SK-N-SH (cell line): ENCODE measurements at regions not wholly inside any gene's neighbourhood (a gene's known extent, or its start where the extent isn't known, plus 50 kb on each side); places are given as distances from the start of the nearest gene placed in this dataset.

Source experiments
- CTCF ChIA-PET: fragments of 300-600, 350-600 bp; formaldehyde crosslinking; extraction: SDS; loops from one replicate; lab custom pipeline; 2021; lab: Yijun Ruan, JAX
- POLR2A ChIA-PET: fragments of 350-600 bp; sonication (Branson Sonifier 250); formaldehyde crosslinking; extraction: SDS; loops from one replicate; lab custom pipeline; 2020; ENCODE audit warnings: antibody characterized with exemption, inconsistent platforms; lab: Yijun Ruan, JAX
- DNase-seq: peaks from one replicate; pipeline ENCODE4 v3.0.0; 2012
- H2AFZ ChIP-seq: fragments of 200-600 bp; sonication (generic); 2 replicates; pipeline ENCODE4 v1.8.1; 2016; ENCODE audit warnings: antibody characterized with exemption, mild to moderate bottlenecking, low read depth
- H3F3A ChIP-seq: fragments of 200-600 bp; sonication (generic); replicated peaks from 2 replicates; pipeline ENCODE3; 2016; ENCODE audit warnings: antibody characterized with exemption, mild to moderate bottlenecking; ENCODE audit not compliant: insufficient read depth
- H3K27ac ChIP-seq, 2 experiments: fragments of 200-500 bp in 1 of 2; fragments of 200-600 bp in 1 of 2; sonication (Bioruptor generic) in 1 of 2; sonication (generic), shearing (Covaris generic) in 1 of 2; 2 replicates each; pipeline versions ENCODE4 v1.5.1 to v1.6.1; 2014 to 2016; ENCODE audit warnings: low read depth in 2 of 2, inconsistent platforms in 1 of 2, low read length in 1 of 2, mild to moderate bottlenecking in 1 of 2, mixed read lengths in 1 of 2
- H3K27me3 ChIP-seq: fragments of 200-600 bp; sonication (generic), shearing (Covaris generic); 2 replicates; pipeline ENCODE4 v1.6.1; 2016; ENCODE audit warnings: mixed run types; ENCODE audit not compliant: insufficient read depth
- H3K36me3 ChIP-seq, 2 experiments: fragments of 200-500 bp in 1 of 2; fragments of 200-600 bp in 1 of 2; sonication (Bioruptor generic) in 1 of 2; sonication (generic) in 1 of 2; replicated peaks in 1 of 2; 2 replicates each; pipeline versions ENCODE3 to v1.5.1; 2014 to 2016; ENCODE audit warnings: low read length in 1 of 2, mild to moderate bottlenecking in 1 of 2; ENCODE audit not compliant: insufficient read depth in 2 of 2, control insufficient read depth in 1 of 2
- H3K4me1 ChIP-seq, 2 experiments: fragments of 200-500 bp in 1 of 2; fragments of 200-600 bp in 1 of 2; sonication (Bioruptor generic) in 1 of 2; sonication (generic), shearing (Covaris generic) in 1 of 2; 2 replicates each; pipeline versions ENCODE4 v1.5.1 to v1.6.1; 2014 to 2016; ENCODE audit warnings: low read depth in 1 of 2, low read length in 1 of 2, mixed run types in 1 of 2; ENCODE audit not compliant: insufficient read depth in 2 of 2, control insufficient read depth in 1 of 2
- H3K4me2 ChIP-seq: fragments of 200-600 bp; sonication (generic), shearing (Covaris generic); 2 replicates; pipeline ENCODE4 v1.6.1; 2017; ENCODE audit warnings: mixed run types
- H3K4me3 ChIP-seq, 2 experiments: fragments of 200-500 bp in 1 of 2; fragments of 200-600 bp in 1 of 2; sonication (Bioruptor generic) in 1 of 2; sonication (generic), shearing (Covaris generic) in 1 of 2; 2 replicates each; pipeline versions ENCODE4 v1.5.1 to v1.8.1; 2014 to 2016; ENCODE audit warnings: low read depth in 2 of 2, inconsistent platforms in 1 of 2, low read length in 1 of 2, mild to moderate bottlenecking in 1 of 2, mixed read lengths in 1 of 2, moderate library complexity in 1 of 2
- H3K79me2 ChIP-seq: fragments of 200-600 bp; sonication (generic); 2 replicates; pipeline ENCODE4 v1.8.1; 2017; ENCODE audit warnings: mild to moderate bottlenecking; ENCODE audit not compliant: insufficient read depth
- H3K9ac ChIP-seq: fragments of 200-600 bp; sonication (generic); 2 replicates; pipeline ENCODE4 v1.6.1; 2017; ENCODE audit warnings: mixed run types
- H3K9me2 ChIP-seq: fragments of 200-600 bp; sonication (generic); 2 replicates; pipeline ENCODE4 v1.6.1; 2017; ENCODE audit warnings: mixed run types
- H3K9me3 ChIP-seq: fragments of 200-600 bp; sonication (generic); 2 replicates; pipeline ENCODE4 v1.6.1; 2017; ENCODE audit warnings: mixed run types, mild to moderate bottlenecking, moderate library complexity
- H4K20me1 ChIP-seq: fragments of 200-600 bp; sonication (generic); 2 replicates; pipeline ENCODE4 v1.6.1; 2017; ENCODE audit warnings: mild to moderate bottlenecking, mixed run types; ENCODE audit not compliant: insufficient read depth
- CHD2 ChIP-seq: fragments of 150-350 bp; IDR thresholded peaks from 2 replicates; pipeline ENCODE4 v1.6.1; 2018; ENCODE audit warnings: low read length; ENCODE audit not compliant: partially characterized antibody
- CTCF ChIP-seq: fragments of 200-600 bp; sonication (generic); IDR thresholded peaks from 2 replicates; pipeline ENCODE4 v1.6.1; 2017; ENCODE audit warnings: antibody characterized with exemption, mild to moderate bottlenecking, moderate library complexity
- FOXM1 ChIP-seq: IDR thresholded peaks from 2 replicates; pipeline ENCODE4 v1.4.0; 2012; ENCODE audit warnings: low read depth, mild to moderate bottlenecking
- GABPA ChIP-seq: IDR thresholded peaks from 2 replicates; pipeline ENCODE4 v1.4.0; 2012; ENCODE audit warnings: low read depth, mild to moderate bottlenecking
- MEF2A ChIP-seq: IDR thresholded peaks from 2 replicates; pipeline ENCODE4 v1.4.0; 2012; ENCODE audit warnings: low read depth, borderline replicate concordance
- NFIC ChIP-seq: IDR thresholded peaks from 2 replicates; pipeline ENCODE4 v1.4.0; 2012; ENCODE audit warnings: borderline replicate concordance
- PBX3 ChIP-seq: IDR thresholded peaks from 2 replicates; pipeline ENCODE4; 2012
- RAD21 ChIP-seq: IDR thresholded peaks from 2 replicates; pipeline ENCODE4 v1.6.1; 2012; ENCODE audit warnings: mild to moderate bottlenecking, low read length
- RCOR1 ChIP-seq: fragments of 150-350 bp; IDR thresholded peaks from 2 replicates; pipeline ENCODE4 v1.6.1; 2017; ENCODE audit warnings: antibody characterized with exemption, low read length
- RFX5 ChIP-seq: IDR thresholded peaks from 2 replicates; pipeline ENCODE4 v1.6.1; 2012; ENCODE audit warnings: mild to moderate bottlenecking, improper control_type of control experiment, low read length
- SIN3A ChIP-seq: IDR thresholded peaks from 2 replicates; pipeline ENCODE4 v1.6.1; 2012; ENCODE audit warnings: low read depth, mild to moderate bottlenecking, low read length, moderate library complexity, borderline replicate concordance
- SMC3 ChIP-seq: IDR thresholded peaks from 2 replicates; pipeline ENCODE4 v1.6.1; 2012; ENCODE audit warnings: low read depth, low read length, improper control_type of control experiment
- TEAD4 ChIP-seq: IDR thresholded peaks from 2 replicates; pipeline ENCODE4 v1.4.0; 2012; ENCODE audit warnings: mild to moderate bottlenecking, borderline replicate concordance; ENCODE audit not compliant: insufficient read depth
- WGBS: methylation state at CpG from one replicate; pipeline ENCODE4 v1.1.6; 2017; ENCODE audit warnings: low lambda C conversion rate; 5-methylcytosine and 5-hydroxymethylcytosine counted together

- 52% methylated on average over 2 of the region's 2 CpGs for WGBS
These were observed 866.5 kb upstream of the INTU start for GRCh38 chr4:126766241-126766640.

GRCh38 chr4:126768338-126768737, 864.4 kb upstream of the INTU start:
- CTCF ChIA-PET: no interaction called here
- no peaks in the 10 kb centered on the region for H4K20me1 ChIP-seq
- H3K9me2 ChIP-seq: no peaks in the 10 kb centered on the region
- H3K36me3 ChIP-seq: no peaks in the 10 kb centered on the region
- H2AFZ ChIP-seq: no peak overlapping the region
- no peak overlapping the region for H3K4me3 ChIP-seq
- no peak overlapping the region for H3K4me2 ChIP-seq
- no peaks in the 10 kb centered on the region for H3K4me1 ChIP-seq
- H3K9ac ChIP-seq: no peak overlapping the region
- POLR2A ChIA-PET: no interaction called here
- DNase-seq: no peak
- no peaks in the 10 kb centered on the region for H3K9me3 ChIP-seq
- H3K79me2 ChIP-seq: no peaks in the 10 kb centered on the region
- no peaks in the 10 kb centered on the region for H3F3A ChIP-seq
- no peaks in the 10 kb centered on the region for H3K27me3 ChIP-seq
- H3K27ac ChIP-seq: no peak overlapping the region
- no peak for TF ChIP-seq RCOR1
- no peak for TF ChIP-seq NFIC
- no peak for TF ChIP-seq RAD21
- no peak for TF ChIP-seq RFX5
- no peak for TF ChIP-seq FOXM1
- TF ChIP-seq PBX3: no peak
- no peak for TF ChIP-seq CTCF
- TF ChIP-seq GABPA: no peak
- TF ChIP-seq SIN3A: no peak
- TF ChIP-seq MEF2A: no peak

More at GRCh38 chr4:126766241-126766640, 866.5 kb upstream of the INTU start:
- Histone ChIP-seq H3K4me1 (no peaks in the 10 kb centered on the region), H3F3A (no peaks in the 10 kb centered on the region), H3K79me2 (no peaks in the 10 kb centered on the region), H3K4me3 (no peak overlapping the region), H3K9ac (no peak overlapping the region), H2AFZ (no peak overlapping the region), H3K9me2 (no peaks in the 10 kb centered on the region), H3K36me3 (no peaks in the 10 kb centered on the region), H3K27ac (no peak overlapping the region), H3K4me2 (no peak overlapping the region), H4K20me1 (no peaks in the 10 kb centered on the region), H3K27me3 (no peaks in the 10 kb centered on the region), H3K9me3 (no peaks in the 10 kb centered on the region)
- POLR2A ChIA-PET: no interaction called here
- CTCF ChIA-PET: no interaction called here
- no peak for DNase-seq
- TF ChIP-seq TEAD4: no peak
- no peak for TF ChIP-seq PBX3
- no peak for TF ChIP-seq GABPA
- TF ChIP-seq CTCF: no peak
- TF ChIP-seq SMC3: no peak
- TF ChIP-seq FOXM1: no peak
- no peak for TF ChIP-seq RCOR1
- no peak for TF ChIP-seq NFIC
- no peak for TF ChIP-seq CHD2
